GM19372 (cell line): ENCODE measurements at regions not wholly inside any gene's neighbourhood (a gene's known extent, or its start where the extent isn't known, plus 50 kb on each side); places are given as distances from the start of the nearest gene placed in this dataset.
A peak's percentile ranks its signal among the peaks of the same experiment; 100 is the strongest.

Experiments used
- ATAC-seq: cut with Tn5 transposase; IDR thresholded peaks from one replicate; pipeline ENCODE4 v1.9.1; 2021; ENCODE audit warnings: mild to moderate bottlenecking, low read depth, moderate library complexity; ENCODE audit not compliant: unreplicated experiment

- ATAC-seq: no peak
Measured at GRCh38 chr15:95262866-95263564, 1031.7 kb downstream of the MCTP2 start.

GRCh38 chr15:95263751-95264150 lies 1032.4 kb downstream of the MCTP2 start:
- ATAC-seq: no peak

GRCh38 chr15:95265419-95265997 lies 1034.1 kb downstream of the MCTP2 start:
- no peak for ATAC-seq

GRCh38 chr15:95266451-95267061 lies 1035.2 kb downstream of the MCTP2 start:
- no peak for ATAC-seq

- ATAC-seq: no peak
Measured at GRCh38 chr15:95267481-95267880, 1036.1 kb downstream of the MCTP2 start.

GRCh38 chr15:95269242-95270183 lies 1038.2 kb downstream of the MCTP2 start:
- no peak for ATAC-seq

- no peak for ATAC-seq
Measured at GRCh38 chr15:95274101-95274500, 1042.7 kb downstream of the MCTP2 start.

GRCh38 chr15:95277266-95277665 lies 1045.9 kb downstream of the MCTP2 start:
- no peak for ATAC-seq

GRCh38 chr15:95278532-95279245 lies 1047.3 kb downstream of the MCTP2 start:
- no peak for ATAC-seq

GRCh38 chr15:95279277-95280019 lies 1048.1 kb downstream of the MCTP2 start:
- ATAC-seq: no peak

GRCh38 chr15:95280711-95281110 lies 1049.3 kb downstream of the MCTP2 start:
- ATAC-seq: no peak

GRCh38 chr15:95281470-95281869 lies 1049.0 kb upstream of the NR2F2 start:
- no peak for ATAC-seq

GRCh38 chr15:95284492-95284891 lies 1046.0 kb upstream of the NR2F2 start:
- no peak for ATAC-seq

GRCh38 chr15:95284933-95285421 lies 1045.5 kb upstream of the NR2F2 start:
- ATAC-seq: peak; percentile 63

- ATAC-seq: no peak
Measured at GRCh38 chr15:95286352-95286880, 1044.1 kb upstream of the NR2F2 start.

GRCh38 chr15:95287720-95288103 lies 1042.8 kb upstream of the NR2F2 start:
- no peak for ATAC-seq

- no peak for ATAC-seq
Measured at GRCh38 chr15:95288626-95289025, 1041.9 kb upstream of the NR2F2 start.

GRCh38 chr15:95290176-95290974 lies 1040.1 kb upstream of the NR2F2 start:
- ATAC-seq: no peak
